HepG2 (cell line): ENCODE measurements at regions not wholly inside any gene's neighbourhood (a gene's known extent, or its start where the extent isn't known, plus 50 kb on each side); places are given as distances from the start of the nearest gene placed in this dataset.

Experiments used
- DNMT1 ChIP-seq: sonication (generic); formaldehyde crosslinking; IDR thresholded peaks from 2 replicates; pipeline ENCODE4 v1.5.1; 2020; ENCODE audit warnings: mild to moderate bottlenecking, missing genetic modification reagents
- HMGXB4 ChIP-seq, 2 experiments: sonication (generic) in 1 of 2; formaldehyde crosslinking in 1 of 2; IDR thresholded peaks; 2 replicates each; pipeline versions ENCODE4 v1.4.0 to v1.6.1; 2018 to 2020; ENCODE audit warnings: missing genetic modification reagents in 2 of 2, borderline replicate concordance in 1 of 2, low read depth in 1 of 2, mild to moderate bottlenecking in 1 of 2, missing biosample characterization in 1 of 2
- IRF9 ChIP-seq: sonication (generic); formaldehyde crosslinking; IDR thresholded peaks from 2 replicates; pipeline ENCODE4 v1.8.0; 2022; ENCODE audit warnings: missing genetic modification reagents, mild to moderate bottlenecking, borderline replicate concordance
- MXI1 ChIP-seq: IDR thresholded peaks from 3 replicates; pipeline ENCODE4 v1.6.1; 2012; ENCODE audit warnings: low read depth, low read length, inconsistent platforms, borderline replicate concordance
- TP53 ChIP-seq: sonication (generic); formaldehyde crosslinking; conservative IDR thresholded peaks from 2 replicates; pipeline ENCODE4 v1.4.0; 2020; ENCODE audit warnings: missing genetic modification reagents
- ZNF281 ChIP-seq: sonication (generic); formaldehyde crosslinking; IDR thresholded peaks from 2 replicates; pipeline ENCODE4 v1.4.0; 2020; ENCODE audit warnings: missing genetic modification reagents, borderline replicate concordance
- ZNF451 ChIP-seq: sonication (generic); formaldehyde crosslinking; IDR thresholded peaks from 2 replicates; pipeline ENCODE4 v1.5.0; 2020; ENCODE audit warnings: mild to moderate bottlenecking, missing genetic modification reagents
- ZNF576 ChIP-seq: sonication (generic); formaldehyde crosslinking; IDR thresholded peaks from 2 replicates; pipeline ENCODE4 v1.4.0; 2020; ENCODE audit warnings: mild to moderate bottlenecking, missing genetic modification reagents
- ZNF770 ChIP-seq: sonication (generic); formaldehyde crosslinking; IDR thresholded peaks from 2 replicates; pipeline ENCODE4 v1.5.0; 2020; ENCODE audit warnings: mild to moderate bottlenecking, missing genetic modification reagents

- TF ChIP-seq ZNF770 = no peak
- TF ChIP-seq ZNF576 (CRISPR knock-in tag) = no peak
- no peak for TF ChIP-seq DNMT1 (CRISPR knock-in tag)
- TF ChIP-seq ZNF281 (CRISPR knock-in tag) = no peak
- TF ChIP-seq HMGXB4 (CRISPR knock-in tag; IDR thresholded peaks at IDR 0.05; ENCODE audit: borderline replicate concordance in 1 of 2, low read depth in 1 of 2) = no peak
- no peak for TF ChIP-seq MXI1
- TF ChIP-seq IRF9 (CRISPR knock-in tag) = no peak
- no peak for TF ChIP-seq ZNF451 (CRISPR knock-in tag)
- no peak for TF ChIP-seq TP53 (CRISPR knock-in tag)
Observed at GRCh38 chr3:34972481-34972880, 666.8 kb upstream of the ARPP21 start.
